T-helper 1 cell treated with Interleukin-12 subunit alpha and Interleukin-12 subunit beta and Interleukin-4 antibody, amounts not matched to agents 30 μg/mL and 1 μg/mL, for 36 hours (primary cell): ENCODE measurements at regions not wholly inside any gene's neighbourhood (a gene's known extent, or its start where the extent isn't known, plus 50 kb on each side); places are given as distances from the start of the nearest gene placed in this dataset.
"Not testable (repeated sequence)": the region's sequence is repeated elsewhere in the genome, so short reads cannot be mapped to it uniquely, and the experiment has no call there.

ENCODE experiments used
- H3K27ac Mint-ChIP-seq: one replicate; pipeline ENCODE4 v1.8.0; 2021; ENCODE audit warnings: mild to moderate bottlenecking, mixed read lengths
- H3K27me3 Mint-ChIP-seq: one replicate; pipeline ENCODE4 v1.8.0; 2021; ENCODE audit warnings: low read depth, mixed read lengths
- H3K36me3 Mint-ChIP-seq: one replicate; pipeline ENCODE4 v1.8.0; 2021; ENCODE audit warnings: low read depth, mixed read lengths
- H3K4me1 Mint-ChIP-seq: one replicate; pipeline ENCODE4 v1.8.0; 2021; ENCODE audit warnings: low read depth, mixed read lengths
- H3K4me3 Mint-ChIP-seq: one replicate; pipeline ENCODE4 v1.8.0; 2021; ENCODE audit warnings: mild to moderate bottlenecking, moderate library complexity, mixed read lengths
- H3K9me3 Mint-ChIP-seq: one replicate; pipeline ENCODE4 v1.8.0; 2021; ENCODE audit warnings: mixed read lengths

GRCh38 chr18:23311351-23312121 is 141.6 kb upstream of the RIOK3 start:
- H3K27me3 Mint-ChIP-seq = no peaks in the 10 kb centered on the region
- peaks cover 7% of the 10 kb centered on the region for H3K9me3 Mint-ChIP-seq
- no peak overlapping the region for H3K27ac Mint-ChIP-seq
- peaks cover 12% of the 10 kb centered on the region for H3K36me3 Mint-ChIP-seq
- H3K4me3 Mint-ChIP-seq = no peak overlapping the region
- H3K4me1 Mint-ChIP-seq = peaks cover 42% of the 10 kb centered on the region

- H3K27ac Mint-ChIP-seq = no peak overlapping the region
- H3K4me1 Mint-ChIP-seq = peaks cover 27% of the 10 kb centered on the region
- H3K27me3 Mint-ChIP-seq = no peaks in the 10 kb centered on the region
- peaks cover 7% of the 10 kb centered on the region for H3K9me3 Mint-ChIP-seq
- H3K4me3 Mint-ChIP-seq = no peak overlapping the region
- H3K36me3 Mint-ChIP-seq = peaks cover 12% of the 10 kb centered on the region
These were observed 139.7 kb upstream of the RIOK3 start for GRCh38 chr18:23313379-23313778.

- Mint-ChIP-seq H3K27ac (no peak overlapping the region), H3K4me3 (no peak overlapping the region), H3K9me3 (peaks cover 7% of the 10 kb centered on the region), H3K27me3 (no peaks in the 10 kb centered on the region), H3K36me3 (peaks cover 10% of the 10 kb centered on the region), H3K4me1 (peaks cover 22% of the 10 kb centered on the region)
These were observed 138.4 kb upstream of the RIOK3 start for GRCh38 chr18:23314672-23315071.

GRCh38 chr18:23316316-23316715 is 136.8 kb upstream of the RIOK3 start:
- Mint-ChIP-seq H3K36me3 (peaks cover 10% of the 10 kb centered on the region), H3K27ac (no peak overlapping the region), H3K27me3 (no peaks in the 10 kb centered on the region), H3K9me3 (peaks cover 7% of the 10 kb centered on the region), H3K4me3 (no peak overlapping the region), H3K4me1 (peaks cover 28% of the 10 kb centered on the region)

GRCh38 chr18:23316988-23317387 is 136.1 kb upstream of the RIOK3 start:
- no peak overlapping the region for H3K27ac Mint-ChIP-seq
- no peaks in the 10 kb centered on the region for H3K27me3 Mint-ChIP-seq
- peaks cover 6% of the 10 kb centered on the region for H3K36me3 Mint-ChIP-seq
- H3K4me3 Mint-ChIP-seq = no peak overlapping the region
- peaks cover 7% of the 10 kb centered on the region for H3K9me3 Mint-ChIP-seq
- peaks cover 24% of the 10 kb centered on the region for H3K4me1 Mint-ChIP-seq

GRCh38 chr18:23317975-23318675 is 135.0 kb upstream of the RIOK3 start:
- peaks cover 21% of the 10 kb centered on the region for H3K4me1 Mint-ChIP-seq
- H3K27ac Mint-ChIP-seq = no peak overlapping the region
- no peaks in the 10 kb centered on the region for H3K27me3 Mint-ChIP-seq
- H3K9me3 Mint-ChIP-seq = peaks cover 7% of the 10 kb centered on the region
- H3K36me3 Mint-ChIP-seq = peaks cover 6% of the 10 kb centered on the region
- no peak overlapping the region for H3K4me3 Mint-ChIP-seq

- Mint-ChIP-seq H3K27ac (no peak overlapping the region), H3K4me1 (peaks cover 14% of the 10 kb centered on the region), H3K27me3 (no peaks in the 10 kb centered on the region), H3K9me3 (no peaks in the 10 kb centered on the region), H3K4me3 (no peak overlapping the region), H3K36me3 (peaks cover 1% of the 10 kb centered on the region)
These were observed 132.3 kb upstream of the RIOK3 start for GRCh38 chr18:23320709-23321236.

GRCh38 chr18:23321996-23322395 is 131.1 kb upstream of the RIOK3 start:
- no peak overlapping the region for H3K4me3 Mint-ChIP-seq
- H3K9me3 Mint-ChIP-seq = peaks cover 4% of the 10 kb centered on the region
- no peak overlapping the region for H3K27ac Mint-ChIP-seq
- no peaks in the 10 kb centered on the region for H3K27me3 Mint-ChIP-seq
- H3K4me1 Mint-ChIP-seq = peaks cover 14% of the 10 kb centered on the region
- peaks cover 6% of the 10 kb centered on the region for H3K36me3 Mint-ChIP-seq

- peaks cover 11% of the 10 kb centered on the region for H3K4me1 Mint-ChIP-seq
- peaks cover 6% of the 10 kb centered on the region for H3K9me3 Mint-ChIP-seq
- H3K27ac Mint-ChIP-seq = no peak overlapping the region
- H3K36me3 Mint-ChIP-seq = peaks cover 7% of the 10 kb centered on the region
- no peak overlapping the region for H3K4me3 Mint-ChIP-seq
- no peaks in the 10 kb centered on the region for H3K27me3 Mint-ChIP-seq
These were observed 128.9 kb upstream of the RIOK3 start for GRCh38 chr18:23324056-23324811.

- H3K4me1 Mint-ChIP-seq = peaks cover 11% of the 10 kb centered on the region
- H3K27ac Mint-ChIP-seq = no peak overlapping the region
- H3K9me3 Mint-ChIP-seq = peaks cover 6% of the 10 kb centered on the region
- no peak overlapping the region for H3K4me3 Mint-ChIP-seq
- no peaks in the 10 kb centered on the region for H3K27me3 Mint-ChIP-seq
- peaks cover 10% of the 10 kb centered on the region for H3K36me3 Mint-ChIP-seq
These were observed 128.2 kb upstream of the RIOK3 start for GRCh38 chr18:23324861-23325260.

- H3K9me3 Mint-ChIP-seq, H3K27ac Mint-ChIP-seq, H3K4me1 Mint-ChIP-seq, H3K4me3 Mint-ChIP-seq, H3K27me3 Mint-ChIP-seq: not testable (repeated sequence)
- H3K36me3 Mint-ChIP-seq = peaks cover 10% of the 10 kb centered on the region
These were observed 123.4 kb upstream of the RIOK3 start for GRCh38 chr18:23329671-23330070.

- Mint-ChIP-seq H3K4me3 (no peak overlapping the region), H3K9me3 (peaks cover 6% of the 10 kb centered on the region), H3K27ac (no peak overlapping the region), H3K36me3 (peaks cover 9% of the 10 kb centered on the region), H3K4me1 (no peaks in the 10 kb centered on the region), H3K27me3 (no peaks in the 10 kb centered on the region)
These were observed 122.7 kb upstream of the RIOK3 start for GRCh38 chr18:23330423-23330822.

GRCh38 chr18:23331091-23331920 is 121.8 kb upstream of the RIOK3 start:
- H3K4me3 Mint-ChIP-seq = no peak overlapping the region
- H3K27me3 Mint-ChIP-seq = no peaks in the 10 kb centered on the region
- peaks cover 9% of the 10 kb centered on the region for H3K36me3 Mint-ChIP-seq
- no peaks in the 10 kb centered on the region for H3K4me1 Mint-ChIP-seq
- H3K9me3 Mint-ChIP-seq = peaks cover 6% of the 10 kb centered on the region
- no peak overlapping the region for H3K27ac Mint-ChIP-seq

GRCh38 chr18:23332356-23332755 is 120.7 kb upstream of the RIOK3 start:
- no peaks in the 10 kb centered on the region for H3K9me3 Mint-ChIP-seq
- no peaks in the 10 kb centered on the region for H3K4me1 Mint-ChIP-seq
- no peak overlapping the region for H3K27ac Mint-ChIP-seq
- no peak overlapping the region for H3K4me3 Mint-ChIP-seq
- H3K36me3 Mint-ChIP-seq = peaks cover 3% of the 10 kb centered on the region
- H3K27me3 Mint-ChIP-seq = no peaks in the 10 kb centered on the region
